Fibroblast of pulmonary artery (primary cell): ENCODE measurements at regions not wholly inside any gene's neighbourhood (a gene's known extent, or its start where the extent isn't known, plus 50 kb on each side); places are given as distances from the start of the nearest gene placed in this dataset.
"Not testable (repeated sequence)": the region's sequence is repeated elsewhere in the genome, so short reads cannot be mapped to it uniquely, and the experiment has no call there.

Experiments
- DNase-seq: peaks from one replicate; pipeline ENCODE4 v3.0.0-alpha.2; 2010; ENCODE audit warnings: low read depth
- H3K4me3 ChIP-seq: replicated peaks from 2 replicates; pipeline ENCODE4 v1.5.1; 2011; ENCODE audit warnings: low read depth, mild to moderate bottlenecking, control low read depth, low read length, moderate library complexity
- TF ChIP-seq, protein P1 (sequence below): IDR thresholded peaks from 2 replicates; pipeline ENCODE4 v1.5.1; 2011; ENCODE audit warnings: mild to moderate bottlenecking, control low read depth, low read length, inconsistent platforms; ENCODE audit errors: missing control alignments

DNA sequence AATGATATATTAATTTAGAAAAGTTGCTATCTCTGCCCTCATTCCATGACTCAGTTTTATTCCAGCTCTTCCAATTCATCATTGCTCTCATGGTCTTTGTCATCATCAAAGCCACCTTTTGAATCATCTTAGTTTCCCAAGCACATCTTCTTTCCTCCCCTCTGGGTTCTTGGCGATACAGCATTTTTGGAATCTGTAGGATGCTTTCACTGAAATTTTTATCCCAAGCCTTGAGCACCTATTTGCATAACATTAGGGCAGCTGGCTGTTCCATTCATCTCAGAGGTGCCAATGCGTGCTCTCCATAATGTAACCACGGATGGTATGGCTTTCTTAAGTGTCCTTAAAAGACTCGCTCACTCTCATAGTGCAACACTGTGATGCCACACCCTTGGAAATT is 100.4 kb downstream of the SNX5 start:
- H3K4me3 ChIP-seq: no peak overlapping the region
- DNase-seq: no peak
- TF ChIP-seq, protein P1, sequence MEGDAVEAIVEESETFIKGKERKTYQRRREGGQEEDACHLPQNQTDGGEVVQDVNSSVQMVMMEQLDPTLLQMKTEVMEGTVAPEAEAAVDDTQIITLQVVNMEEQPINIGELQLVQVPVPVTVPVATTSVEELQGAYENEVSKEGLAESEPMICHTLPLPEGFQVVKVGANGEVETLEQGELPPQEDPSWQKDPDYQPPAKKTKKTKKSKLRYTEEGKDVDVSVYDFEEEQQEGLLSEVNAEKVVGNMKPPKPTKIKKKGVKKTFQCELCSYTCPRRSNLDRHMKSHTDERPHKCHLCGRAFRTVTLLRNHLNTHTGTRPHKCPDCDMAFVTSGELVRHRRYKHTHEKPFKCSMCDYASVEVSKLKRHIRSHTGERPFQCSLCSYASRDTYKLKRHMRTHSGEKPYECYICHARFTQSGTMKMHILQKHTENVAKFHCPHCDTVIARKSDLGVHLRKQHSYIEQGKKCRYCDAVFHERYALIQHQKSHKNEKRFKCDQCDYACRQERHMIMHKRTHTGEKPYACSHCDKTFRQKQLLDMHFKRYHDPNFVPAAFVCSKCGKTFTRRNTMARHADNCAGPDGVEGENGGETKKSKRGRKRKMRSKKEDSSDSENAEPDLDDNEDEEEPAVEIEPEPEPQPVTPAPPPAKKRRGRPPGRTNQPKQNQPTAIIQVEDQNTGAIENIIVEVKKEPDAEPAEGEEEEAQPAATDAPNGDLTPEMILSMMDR: no peak

DNA sequence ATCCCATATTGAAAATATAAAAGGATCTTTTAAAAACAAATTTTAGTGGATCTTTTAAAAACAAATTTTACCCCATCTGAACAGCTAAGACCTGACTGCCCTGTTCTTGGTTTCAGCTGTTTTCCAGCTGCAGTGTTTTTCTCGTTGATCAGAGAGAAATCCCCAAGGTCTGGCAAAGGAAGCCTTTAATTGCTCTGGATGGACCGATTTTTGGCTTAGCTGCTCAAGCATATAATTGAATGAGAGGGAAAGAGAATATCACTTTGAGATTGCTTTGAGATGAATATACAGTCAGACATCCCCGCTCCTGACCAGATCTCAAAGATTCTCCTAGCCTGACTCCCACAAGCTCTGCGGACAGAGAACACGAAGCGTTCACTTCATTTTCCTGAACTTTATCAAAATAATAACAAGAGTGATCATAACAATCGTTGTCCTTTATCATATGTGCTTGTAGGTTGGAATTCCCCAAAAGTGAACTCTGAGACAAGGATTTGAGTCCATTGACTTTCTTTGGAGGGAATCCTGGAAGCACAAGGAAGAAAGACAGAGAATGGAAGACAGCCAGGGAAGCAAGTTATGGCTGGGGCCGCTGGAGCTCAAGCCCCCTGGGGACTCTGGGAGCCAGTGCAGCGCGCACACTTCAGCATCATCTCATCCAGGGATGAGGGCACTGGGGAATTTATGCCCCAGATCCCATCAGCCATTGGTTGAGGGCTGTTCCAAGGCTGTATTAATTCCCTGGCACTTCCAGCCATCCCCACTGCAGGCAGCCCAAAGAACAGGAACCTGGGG is 101.3 kb downstream of the SNX5 start:
- H3K4me3 ChIP-seq: no peak overlapping the region
- peak; percentile 24 for DNase-seq
- TF ChIP-seq, protein P1: no peak

DNA sequence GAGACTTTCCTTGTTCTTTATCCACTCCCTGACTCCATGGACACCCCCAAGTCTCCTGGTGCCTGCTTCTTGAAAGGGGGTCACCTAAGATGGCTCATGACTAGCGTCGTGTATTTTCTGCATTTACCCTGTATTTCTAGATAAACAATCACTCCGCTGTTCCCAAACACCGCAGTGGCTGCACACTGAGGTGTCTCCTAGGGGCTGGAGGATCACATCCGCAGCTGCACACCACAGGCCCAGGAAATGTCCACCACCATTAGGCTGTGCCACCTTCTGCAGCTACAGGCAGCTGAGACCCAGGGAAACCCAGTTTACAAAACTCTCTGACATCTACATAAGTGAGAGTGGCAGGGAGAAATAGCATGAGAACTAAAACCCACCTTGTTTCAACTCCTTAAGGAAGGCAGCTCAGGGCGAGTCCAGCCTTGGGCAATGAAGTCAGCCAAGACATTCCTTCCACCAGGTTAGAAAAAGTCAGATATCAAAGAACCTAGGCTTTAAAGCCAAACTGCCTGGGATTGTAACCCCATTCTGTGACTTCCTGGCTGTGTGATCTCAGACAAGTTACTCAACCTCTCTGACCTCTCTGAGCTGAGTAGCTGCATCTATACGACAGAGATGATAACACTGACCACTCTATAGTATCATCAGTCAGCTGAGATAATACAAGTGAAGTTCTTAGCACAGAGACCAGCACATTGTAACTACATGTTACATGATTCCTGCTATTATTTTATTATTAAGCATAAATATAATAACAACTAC is 102.2 kb downstream of the SNX5 start:
- no peak for DNase-seq
- H3K4me3 ChIP-seq: no peak overlapping the region
- TF ChIP-seq, protein P1: no peak

DNA sequence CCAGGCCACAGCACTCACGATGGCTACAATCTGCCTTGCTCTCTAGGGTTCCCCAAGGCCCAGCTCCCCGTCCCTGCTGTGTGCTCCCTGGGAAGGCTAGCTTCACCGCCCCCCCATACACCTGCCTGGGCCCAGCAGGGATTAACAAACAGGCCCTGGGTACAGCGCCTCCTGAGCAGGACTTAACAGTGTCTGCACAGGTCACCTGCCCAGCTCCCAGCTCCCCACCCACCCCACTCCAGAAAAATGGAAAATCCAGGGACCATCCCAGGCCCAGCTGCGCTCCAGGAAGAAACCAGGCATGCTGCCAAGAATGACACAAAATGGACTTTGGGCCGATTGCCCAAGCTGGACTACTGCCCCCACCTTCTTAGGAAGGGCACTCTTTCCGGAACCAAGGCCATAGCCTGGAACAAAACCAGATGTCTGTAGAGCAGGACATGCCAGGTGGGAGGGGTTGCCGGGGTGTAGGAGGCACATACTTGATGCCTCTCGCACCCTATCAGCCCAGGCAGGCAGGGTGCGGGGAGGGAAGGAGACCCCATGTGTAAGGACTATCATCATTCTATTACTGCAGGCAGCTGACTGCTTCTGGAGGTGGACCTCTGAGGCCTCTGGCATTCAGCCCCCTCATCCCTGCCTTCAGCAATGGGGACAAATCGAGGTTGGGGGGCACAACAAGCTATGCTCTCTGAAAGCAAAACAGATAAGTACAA is 104.9 kb downstream of the SNX5 start:
- H3K4me3 ChIP-seq: no peak overlapping the region
- no peak for DNase-seq
- TF ChIP-seq, protein P1: no peak

DNA sequence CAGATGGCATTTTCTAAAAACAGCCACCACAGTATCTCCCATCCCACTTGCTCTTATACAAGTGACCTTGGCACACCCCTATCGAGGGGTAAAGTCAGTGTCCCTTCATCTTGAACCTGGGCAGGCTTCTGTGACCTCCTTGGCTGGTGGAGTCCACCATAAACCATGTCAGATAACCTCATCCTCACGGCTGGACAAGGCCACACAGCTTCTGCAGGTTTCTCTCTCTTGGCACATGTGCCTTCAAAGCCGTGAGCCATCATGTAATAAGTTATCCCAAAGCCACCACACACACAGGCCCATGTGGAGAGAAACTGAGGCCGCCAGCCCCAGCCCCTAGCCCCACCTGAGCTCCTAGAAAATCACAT is 105.4 kb downstream of the SNX5 start:
- no peak for DNase-seq
- no peak overlapping the region for H3K4me3 ChIP-seq
- TF ChIP-seq, protein P1: no peak

DNA sequence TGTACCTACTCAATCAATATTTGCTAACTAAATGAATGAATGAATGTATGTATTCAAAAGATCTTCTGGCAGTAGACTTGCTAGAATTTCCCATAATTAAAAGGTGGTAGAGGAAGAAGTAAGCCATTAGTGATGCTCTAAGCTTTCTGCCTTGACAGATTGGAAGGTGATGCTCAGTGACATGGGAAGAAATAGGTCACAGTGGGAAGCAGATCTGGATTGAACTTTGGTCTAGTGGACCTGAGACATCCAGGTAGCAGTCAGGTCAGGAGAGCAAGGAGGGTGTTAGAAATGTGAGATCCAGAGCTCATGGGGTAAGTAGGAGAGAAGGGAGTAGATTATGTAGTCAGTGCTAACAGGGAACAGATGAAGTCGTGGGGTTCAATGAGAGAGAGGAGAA is 106.4 kb downstream of the SNX5 start:
- DNase-seq: no peak
- no peak overlapping the region for H3K4me3 ChIP-seq
- TF ChIP-seq, protein P1: no peak

DNA sequence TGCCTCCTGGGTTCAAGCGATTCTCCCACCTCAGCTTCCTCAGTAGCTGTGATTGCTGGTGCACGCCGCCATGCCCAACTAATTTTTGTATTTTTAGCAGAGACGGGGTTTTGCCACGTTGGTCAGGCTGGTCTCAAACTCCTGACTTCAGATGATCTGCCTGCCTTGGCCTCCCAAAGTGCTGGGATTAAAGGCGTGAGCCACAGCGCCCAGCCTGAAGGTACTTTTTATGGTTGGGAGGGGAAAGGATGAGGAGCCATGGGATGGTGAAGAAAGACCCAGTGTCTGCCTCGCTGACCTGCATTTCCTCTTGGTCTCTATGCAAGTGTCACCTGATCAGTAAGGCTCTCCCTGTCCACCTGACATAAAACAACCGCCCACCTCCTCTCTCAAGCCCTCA is 107.0 kb downstream of the SNX5 start:
- DNase-seq, H3K4me3 ChIP-seq: not testable (repeated sequence)
